IMR-90 (cell line): ENCODE measurements at regions not wholly inside any gene's neighbourhood (a gene's known extent, or its start where the extent isn't known, plus 50 kb on each side); places are given as distances from the start of the nearest gene placed in this dataset.

ENCODE experiments used
- ATAC-seq: fragments of 200-7000 bp; cut with Tn5 transposase; 2 replicates; pipeline ENCODE4 v1.9.1; 2020; ENCODE audit warnings: low read depth, mild to moderate bottlenecking, moderate library complexity
- BruUV-seq: library from RNA; stranded (reverse); fragments of 400-500 nt; replicated peaks from 2 replicates; lab custom pipeline; 2021; lab: Mats Ljungman, UMichigan
- CTCF ChIA-PET: fragments of 300-600 bp; formaldehyde crosslinking; extraction: SDS; loops from one replicate; lab custom pipeline; 2021; ENCODE audit warnings: antibody characterized with exemption; lab: Yijun Ruan, JAX
- POLR2A ChIA-PET: fragments of 300-600 bp; sonication (Branson Sonifier 250); formaldehyde crosslinking; loops from one replicate; lab custom pipeline; 2022; ENCODE audit warnings: antibody characterized with exemption; ENCODE audit not compliant: unreplicated experiment; lab: Charles Lee
- DNase-seq: peaks from one replicate; pipeline ENCODE4 v3.0.0; 2013
- H2AFZ ChIP-seq: replicated peaks from 2 replicates; pipeline ENCODE3; 2013; ENCODE audit warnings: low read length, mild to moderate bottlenecking; ENCODE audit not compliant: poor library complexity
- H2AK5ac ChIP-seq: 2 replicates; pipeline ENCODE4 v1.6.1; 2013; ENCODE audit warnings: low read depth, low read length, inconsistent platforms
- H2AK9ac ChIP-seq: replicated peaks from 2 replicates; pipeline ENCODE3; 2013; ENCODE audit warnings: mild to moderate bottlenecking, low read depth, low read length, moderate library complexity; ENCODE audit not compliant: poor library complexity
- H2BK120ac ChIP-seq: 2 replicates; pipeline ENCODE4 v1.6.1; 2013; ENCODE audit warnings: low read depth, low read length, inconsistent platforms
- H2BK15ac ChIP-seq: 3 replicates; pipeline ENCODE4 v1.6.1; 2013; ENCODE audit warnings: low read depth, low read length, inconsistent platforms
- H2BK20ac ChIP-seq: 2 replicates; pipeline ENCODE4 v1.6.1; 2013; ENCODE audit warnings: low read depth, mild to moderate bottlenecking, inconsistent platforms, low read length, moderate library complexity
- H2BK5ac ChIP-seq: 2 replicates; pipeline ENCODE4 v1.6.1; 2013; ENCODE audit warnings: mild to moderate bottlenecking, low read depth, low read length, inconsistent platforms; ENCODE audit not compliant: poor library complexity, severe bottlenecking
- H3K14ac ChIP-seq: replicated peaks from 2 replicates; pipeline ENCODE4 v1.6.1; 2013; ENCODE audit warnings: low read depth, low read length, inconsistent platforms
- H3K18ac ChIP-seq: 2 replicates; pipeline ENCODE4 v1.6.1; 2013; ENCODE audit warnings: low read depth, low read length, control low read depth
- H3K23ac ChIP-seq: 2 replicates; pipeline ENCODE4 v1.6.1; 2013; ENCODE audit warnings: low read depth, low read length, inconsistent platforms
- H3K27ac ChIP-seq: 2 replicates; pipeline ENCODE4 v1.5.1; 2013; ENCODE audit warnings: mild to moderate bottlenecking, control low read depth, low read length; ENCODE audit not compliant: insufficient read depth
- H3K27me3 ChIP-seq: 2 replicates; pipeline ENCODE4 v1.6.1; 2013; ENCODE audit warnings: low read length; ENCODE audit not compliant: control insufficient read depth, insufficient read depth
- H3K36me3 ChIP-seq: 2 replicates; pipeline ENCODE4 v1.6.1; 2013; ENCODE audit warnings: low read length, mixed read lengths; ENCODE audit not compliant: control insufficient read depth, insufficient read depth
- H3K4ac ChIP-seq: 2 replicates; pipeline ENCODE4 v1.6.1; 2013; ENCODE audit warnings: low read depth, low read length, inconsistent platforms
- H3K4me1 ChIP-seq: 2 replicates; pipeline ENCODE4 v1.6.1; 2013; ENCODE audit warnings: low read length, mixed read lengths; ENCODE audit not compliant: control insufficient read depth, insufficient read depth
- H3K4me2 ChIP-seq: 2 replicates; pipeline ENCODE4 v1.6.1; 2013; ENCODE audit warnings: low read depth, mild to moderate bottlenecking, control low read depth, low read length, moderate library complexity
- H3K4me3 ChIP-seq: 2 replicates; pipeline ENCODE4 v1.5.1; 2013; ENCODE audit warnings: low read depth, mild to moderate bottlenecking, control low read depth, low read length, moderate library complexity; ENCODE audit not compliant: insufficient read depth
- H3K56ac ChIP-seq: 2 replicates; pipeline ENCODE4 v1.6.1; 2013; ENCODE audit warnings: low read length, inconsistent platforms; ENCODE audit not compliant: insufficient read depth; ENCODE audit errors: extremely low read depth
- H3K79me1 ChIP-seq, 2 experiments: 2 replicates each; pipeline ENCODE4 v1.6.1; 2013; ENCODE audit warnings: low read length in 2 of 2, inconsistent platforms in 1 of 2, low read depth in 1 of 2
- H3K9ac ChIP-seq: 2 replicates; pipeline ENCODE4 v1.6.1; 2013; ENCODE audit warnings: low read depth, low read length, control low read depth
- H3K9me1 ChIP-seq: 2 replicates; pipeline ENCODE4 v1.6.1; 2013; ENCODE audit warnings: low read length, inconsistent platforms; ENCODE audit not compliant: insufficient read depth
- H3K9me3 ChIP-seq: 2 replicates; pipeline ENCODE4 v1.6.1; 2013; ENCODE audit warnings: low read length; ENCODE audit not compliant: control insufficient read depth, insufficient read depth
- H4K20me1 ChIP-seq: 2 replicates; pipeline ENCODE4 v1.6.1; 2013; ENCODE audit warnings: low read length, inconsistent platforms; ENCODE audit not compliant: insufficient read depth
- H4K5ac ChIP-seq: 2 replicates; pipeline ENCODE4 v1.6.1; 2013; ENCODE audit warnings: mild to moderate bottlenecking, low read depth, low read length, control low read depth
- H4K8ac ChIP-seq, 2 experiments: 2 replicates each; pipeline ENCODE4 v1.6.1; 2013; ENCODE audit warnings: low read depth in 2 of 2, low read length in 2 of 2, control low read depth in 1 of 2, inconsistent platforms in 1 of 2
- H4K91ac ChIP-seq: 2 replicates; pipeline ENCODE4 v1.6.1; 2013; ENCODE audit warnings: low read depth, low read length, inconsistent platforms; ENCODE audit not compliant: insufficient read depth
- CEBPB ChIP-seq: IDR thresholded peaks from 2 replicates; pipeline ENCODE4 v1.6.1; 2012; ENCODE audit warnings: low read depth, low read length, improper control_type of control experiment
- CHD1 ChIP-seq: IDR thresholded peaks from 2 replicates; pipeline ENCODE4 v1.6.1; 2012; ENCODE audit warnings: low read depth, low read length, improper control_type of control experiment
- ELK1 ChIP-seq: fragments of 150-350 bp; IDR thresholded peaks from 2 replicates; pipeline ENCODE4 v1.6.1; 2016; ENCODE audit warnings: low read depth, mild to moderate bottlenecking, low read length, moderate library complexity, borderline replicate concordance
- FOS ChIP-seq: fragments of 150-350 bp; IDR thresholded peaks from 2 replicates; pipeline ENCODE4 v1.6.1; 2016; ENCODE audit warnings: low read depth, low read length
- MAFK ChIP-seq: IDR thresholded peaks from 2 replicates; pipeline ENCODE4 v1.6.1; 2012; ENCODE audit warnings: low read depth, low read length, improper control_type of control experiment
- MAZ ChIP-seq: IDR thresholded peaks from 2 replicates; pipeline ENCODE4 v1.6.1; 2012; ENCODE audit warnings: low read depth, mild to moderate bottlenecking, low read length, improper control_type of control experiment, moderate library complexity, borderline replicate concordance
- MXI1 ChIP-seq: IDR thresholded peaks from 2 replicates; pipeline ENCODE4 v1.6.1; 2012; ENCODE audit warnings: low read depth, mild to moderate bottlenecking, low read length, moderate library complexity, borderline replicate concordance
- POLR2A ChIP-seq: IDR thresholded peaks from 2 replicates; pipeline ENCODE4 v1.6.1; 2012; ENCODE audit warnings: mild to moderate bottlenecking, low read depth, low read length
- RAD21 ChIP-seq: IDR thresholded peaks from 2 replicates; pipeline ENCODE4 v1.6.1; 2012; ENCODE audit warnings: low read length, improper control_type of control experiment
- RCOR1 ChIP-seq: IDR thresholded peaks from 2 replicates; pipeline ENCODE4 v1.6.1; 2012; ENCODE audit warnings: mild to moderate bottlenecking, low read length, improper control_type of control experiment; ENCODE audit not compliant: insufficient replicate concordance
- RFX5 ChIP-seq: IDR thresholded peaks from 2 replicates; pipeline ENCODE4 v1.8.0; 2012; ENCODE audit warnings: low read depth, mild to moderate bottlenecking, low read length, moderate library complexity
- SMC3 ChIP-seq: fragments of 150-350 bp; IDR thresholded peaks from 2 replicates; pipeline ENCODE4 v1.6.1; 2016; ENCODE audit warnings: low read depth, mild to moderate bottlenecking, antibody characterized with exemption, low read length, moderate library complexity
- WGBS, 2 experiments: methylation state at CpG; one replicate each; pipeline versions ENCODE4 v1.1.5 to v1.1.7; 2013; ENCODE audit warnings: missing lambda C conversion rate in 2 of 2; ENCODE audit not compliant: insufficient read length in 1 of 2; ENCODE audit errors: extremely low coverage in 2 of 2; 5-methylcytosine and 5-hydroxymethylcytosine counted together
- dilution Hi-C: fragments of 300-500 bp; cut with HindIII; formaldehyde crosslinking; loops from one replicate; pipeline ENCODE4 v1.14.3; 2018; ENCODE audit warnings: low sequenced_read_pairs; ENCODE audit not compliant: unreplicated experiment
- in situ Hi-C: fragments of 300-500 bp; cut with MboI; formaldehyde crosslinking; loops from 3 replicates; pipeline ENCODE4 v1.14.3; 2019; ENCODE audit warnings: low sequenced_read_pairs, inconsistent platforms, mixed read lengths
- intact Hi-C: fragments of 100-400 bp; cut with micrococcal nuclease; formaldehyde crosslinking; loops from 2 replicates; pipeline ENCODE4 v1.10.0; 2022

- H3K4me2 ChIP-seq, result no peak overlapping the region; the same call in 1 of the 2 replicates
- H3K9ac ChIP-seq, result no peak overlapping the region
- ATAC-seq (peak; percentile 10; the same call in 1 of the 2 replicates), DNase-seq (no peak)
- 33% methylated on average over 1 of the region's 1 CpG; no CpG with 5 or more reads in 1 of the 2 experiments for WGBS, 2 experiments
- H4K91ac ChIP-seq, result no peak overlapping the region
- BruUV-seq, result no TSS peak
- H3K56ac ChIP-seq, result no peak overlapping the region
- no peak overlapping the region; the same call in 1 of the 2 replicates for H4K5ac ChIP-seq
- no peak overlapping the region for H2BK120ac ChIP-seq
- H3K27me3 ChIP-seq, result peaks cover 4% of the 10 kb centered on the region; the same call in 1 of the 2 replicates
- H3K23ac ChIP-seq, result no peak overlapping the region
- H3K9me1 ChIP-seq, result no peaks in the 10 kb centered on the region
- no peak overlapping the region; the same call in 1 of the 2 replicates for H2BK20ac ChIP-seq
- intact Hi-C loops (no loop called here), dilution Hi-C loops (no loop called here), in situ Hi-C loops (no loop called here)
- ChIA-PET CTCF (no interaction called here), POLR2A (no interaction called here)
- H3K36me3 ChIP-seq, result no peaks in the 10 kb centered on the region
- H4K8ac ChIP-seq, result no peak overlapping the region
- no peaks in the 10 kb centered on the region for H3K9me3 ChIP-seq
- TF ChIP-seq POLR2A (no peak), SMC3 (no peak), MXI1 (no peak), MAZ (no peak), RCOR1 (no peak), CEBPB (no peak), ELK1 (no peak), RFX5 (no peak), MAFK (no peak), FOS (no peak), RAD21 (no peak), CHD1 (no peak)
- H3K14ac ChIP-seq, result no peak overlapping the region
- H2AK9ac ChIP-seq, result no peak overlapping the region
- no peak overlapping the region for H3K27ac ChIP-seq
- no peak overlapping the region for H2AK5ac ChIP-seq
- no peaks in the 10 kb centered on the region for H4K20me1 ChIP-seq
- no peak overlapping the region for H2BK5ac ChIP-seq
- H3K18ac ChIP-seq, result peak overlapping the region; percentile 67; the same call in 1 of the 2 replicates
- H2BK15ac ChIP-seq, result no peak overlapping the region
- H2AFZ ChIP-seq, result no peak overlapping the region
- H3K4me3 ChIP-seq, result no peak overlapping the region
- H3K4me1 ChIP-seq, result peaks cover 5% of the 10 kb centered on the region; the same call in 1 of the 2 replicates
- no peak overlapping the region for H3K4ac ChIP-seq
- no peaks in the 10 kb centered on the region for H3K79me1 ChIP-seq
These were observed 79.4 kb upstream of the PRKAR2B start for GRCh38 chr7:106965108-106965507.
